ENCODE measurements at regions not wholly inside any gene's neighbourhood (a gene's known extent, or its start where the extent isn't known, plus 50 kb on each side); places are given as distances from the start of the nearest gene placed in this dataset.

- Histone ChIP-seq H3K36me3 (no peaks in the 10 kb centered on the region), H3K9me3 (ENCODE audit: low read depth) (no peaks in the 10 kb centered on the region), H3K4me1 (ENCODE audit: low read depth) (no peaks in the 10 kb centered on the region), H3K27ac (no peak overlapping the region), H3K27me3 (no peaks in the 10 kb centered on the region), H3K4me3 (no peak overlapping the region)
- TF ChIP-seq, protein P1, sequence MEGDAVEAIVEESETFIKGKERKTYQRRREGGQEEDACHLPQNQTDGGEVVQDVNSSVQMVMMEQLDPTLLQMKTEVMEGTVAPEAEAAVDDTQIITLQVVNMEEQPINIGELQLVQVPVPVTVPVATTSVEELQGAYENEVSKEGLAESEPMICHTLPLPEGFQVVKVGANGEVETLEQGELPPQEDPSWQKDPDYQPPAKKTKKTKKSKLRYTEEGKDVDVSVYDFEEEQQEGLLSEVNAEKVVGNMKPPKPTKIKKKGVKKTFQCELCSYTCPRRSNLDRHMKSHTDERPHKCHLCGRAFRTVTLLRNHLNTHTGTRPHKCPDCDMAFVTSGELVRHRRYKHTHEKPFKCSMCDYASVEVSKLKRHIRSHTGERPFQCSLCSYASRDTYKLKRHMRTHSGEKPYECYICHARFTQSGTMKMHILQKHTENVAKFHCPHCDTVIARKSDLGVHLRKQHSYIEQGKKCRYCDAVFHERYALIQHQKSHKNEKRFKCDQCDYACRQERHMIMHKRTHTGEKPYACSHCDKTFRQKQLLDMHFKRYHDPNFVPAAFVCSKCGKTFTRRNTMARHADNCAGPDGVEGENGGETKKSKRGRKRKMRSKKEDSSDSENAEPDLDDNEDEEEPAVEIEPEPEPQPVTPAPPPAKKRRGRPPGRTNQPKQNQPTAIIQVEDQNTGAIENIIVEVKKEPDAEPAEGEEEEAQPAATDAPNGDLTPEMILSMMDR (IDR thresholded peaks at IDR 0.05; ENCODE audit: low read depth, low read length): no peak
- DNase-seq (ENCODE audit: low read depth in 1 of 2, low spot score in 1 of 2): no peak
Observed at GRCh38 chr3:154540950-154541604, 111.1 kb upstream of the GPR149 start.

DNA sequence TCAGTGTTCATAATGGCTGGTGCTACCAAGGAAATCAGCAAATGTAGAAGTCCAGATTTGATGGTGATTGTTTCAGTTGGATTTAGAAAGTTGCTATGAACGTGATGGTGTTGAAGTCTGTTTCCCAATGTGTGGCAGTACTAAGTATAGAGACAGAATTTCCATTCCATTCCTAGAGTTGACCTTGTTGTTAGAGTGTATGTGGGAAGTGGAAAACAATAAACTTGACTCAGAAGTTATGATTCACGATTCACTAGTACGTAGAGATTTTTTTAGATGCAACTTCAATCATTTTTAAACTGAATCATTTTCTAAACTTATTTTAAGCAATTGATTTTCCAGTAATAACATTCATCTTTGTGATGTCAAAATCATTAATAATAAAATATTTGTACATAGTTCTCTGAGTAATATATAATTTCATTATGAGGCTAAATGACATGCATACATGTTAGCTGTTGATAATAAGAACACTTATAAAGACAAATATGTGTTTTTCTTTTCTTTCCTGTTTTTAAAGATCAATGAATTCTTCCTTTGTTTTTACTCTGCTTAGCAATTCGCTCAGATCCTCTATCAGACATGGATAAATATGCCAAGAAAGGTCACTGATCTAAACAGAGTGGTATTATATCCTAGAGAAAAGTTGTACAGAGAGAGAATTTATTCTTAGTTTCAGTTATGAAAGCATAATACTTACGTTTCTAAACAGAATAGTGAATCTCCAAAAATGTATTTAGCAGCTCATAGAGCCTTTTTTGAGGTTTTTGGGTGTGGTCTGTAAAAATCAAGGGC lies 108.8 kb upstream of the GPR149 start:
- no peak overlapping the region for H3K4me3 ChIP-seq
- H3K4me1 ChIP-seq (ENCODE audit: low read depth): no peaks in the 10 kb centered on the region
- no peaks in the 10 kb centered on the region for H3K27me3 ChIP-seq
- H3K27ac ChIP-seq: no peak overlapping the region
- H3K36me3 ChIP-seq: no peaks in the 10 kb centered on the region
- no peaks in the 10 kb centered on the region for H3K9me3 ChIP-seq (ENCODE audit: low read depth)
- DNase-seq (ENCODE audit: low read depth in 1 of 2, low spot score in 1 of 2): no peak
- TF ChIP-seq, protein P1 (IDR thresholded peaks at IDR 0.05; ENCODE audit: low read depth, low read length): no peak

- no peak for DNase-seq (ENCODE audit: low read depth in 1 of 2, low spot score in 1 of 2)
- Histone ChIP-seq H3K27me3 (no peaks in the 10 kb centered on the region), H3K9me3 (ENCODE audit: low read depth) (no peaks in the 10 kb centered on the region), H3K27ac (no peak overlapping the region), H3K36me3 (no peaks in the 10 kb centered on the region), H3K4me3 (no peak overlapping the region), H3K4me1 (ENCODE audit: low read depth) (no peaks in the 10 kb centered on the region)
- TF ChIP-seq, protein P1 (IDR thresholded peaks at IDR 0.05; ENCODE audit: low read depth, low read length): no peak
Observed at GRCh38 chr3:154536751-154537150, 106.8 kb upstream of the GPR149 start.

- no peak overlapping the region for H3K27ac ChIP-seq
- TF ChIP-seq, protein P1 (IDR thresholded peaks at IDR 0.05; ENCODE audit: low read depth, low read length): no peak
- DNase-seq (ENCODE audit: low read depth in 1 of 2, low spot score in 1 of 2): no peak
- no peaks in the 10 kb centered on the region for H3K27me3 ChIP-seq
- no peaks in the 10 kb centered on the region for H3K36me3 ChIP-seq
- no peak overlapping the region for H3K4me3 ChIP-seq
- no peaks in the 10 kb centered on the region for H3K9me3 ChIP-seq (ENCODE audit: low read depth)
- H3K4me1 ChIP-seq (ENCODE audit: low read depth): no peaks in the 10 kb centered on the region
Observed at GRCh38 chr3:154522036-154522602, 92.1 kb upstream of the GPR149 start.

DNA sequence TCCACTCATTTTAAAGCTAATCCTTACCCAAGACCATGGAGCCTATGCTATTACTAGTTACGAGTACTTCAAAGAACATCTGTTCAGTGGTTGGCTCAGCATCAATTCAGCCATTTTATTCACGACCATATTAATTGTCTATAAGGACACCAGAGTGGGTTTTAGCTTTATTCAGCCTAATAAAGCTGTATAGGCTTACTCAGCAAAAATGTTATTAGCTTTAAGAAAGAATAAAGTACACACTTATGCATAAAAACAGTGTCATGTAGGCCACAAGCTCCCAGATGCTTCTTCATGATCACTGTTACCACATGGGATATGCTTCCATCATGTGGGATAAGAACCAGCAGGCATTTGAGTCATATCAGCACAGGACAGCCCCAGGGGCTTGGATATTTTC lies 87.4 kb upstream of the GPR149 start:
- no peak overlapping the region for H3K4me3 ChIP-seq
- no peak overlapping the region for H3K27ac ChIP-seq
- no peaks in the 10 kb centered on the region for H3K4me1 ChIP-seq (ENCODE audit: low read depth)
- TF ChIP-seq, protein P1 (IDR thresholded peaks at IDR 0.05; ENCODE audit: low read depth, low read length): no peak
- DNase-seq (ENCODE audit: low read depth in 1 of 2, low spot score in 1 of 2): no peak
- no peaks in the 10 kb centered on the region for H3K27me3 ChIP-seq
- no peaks in the 10 kb centered on the region for H3K36me3 ChIP-seq
- no peaks in the 10 kb centered on the region for H3K9me3 ChIP-seq (ENCODE audit: low read depth)

Data from cardiac muscle cell (in vitro differentiated cells and primary cell).